ENCODE measurements at regions not wholly inside any gene's neighbourhood (a gene's known extent, or its start where the extent isn't known, plus 50 kb on each side); places are given as distances from the start of the nearest gene placed in this dataset.

DNA sequence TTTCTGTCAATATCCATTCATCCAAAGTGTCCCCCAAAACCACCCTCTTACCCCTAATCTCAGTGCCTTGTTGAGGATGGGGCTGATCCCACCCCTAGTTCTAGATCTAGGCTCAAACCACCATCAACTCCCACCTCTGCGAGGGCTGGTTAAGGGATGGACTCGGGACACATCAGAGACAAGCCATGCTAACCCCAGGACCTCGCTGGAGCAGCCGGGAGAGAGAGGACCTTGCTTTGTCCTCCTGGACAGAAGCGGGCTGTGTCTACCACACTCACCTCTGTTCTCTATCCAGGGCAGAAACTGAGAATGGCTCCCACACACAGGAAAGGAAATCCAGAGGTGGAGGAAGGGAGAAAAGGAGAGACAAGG lies 90.8 kb upstream of the UQCRFS1 start:
- TF ChIP-seq POLR2AphosphoS5 (IDR thresholded peaks at IDR 0.05), result no peak
- TF ChIP-seq, protein P1, sequence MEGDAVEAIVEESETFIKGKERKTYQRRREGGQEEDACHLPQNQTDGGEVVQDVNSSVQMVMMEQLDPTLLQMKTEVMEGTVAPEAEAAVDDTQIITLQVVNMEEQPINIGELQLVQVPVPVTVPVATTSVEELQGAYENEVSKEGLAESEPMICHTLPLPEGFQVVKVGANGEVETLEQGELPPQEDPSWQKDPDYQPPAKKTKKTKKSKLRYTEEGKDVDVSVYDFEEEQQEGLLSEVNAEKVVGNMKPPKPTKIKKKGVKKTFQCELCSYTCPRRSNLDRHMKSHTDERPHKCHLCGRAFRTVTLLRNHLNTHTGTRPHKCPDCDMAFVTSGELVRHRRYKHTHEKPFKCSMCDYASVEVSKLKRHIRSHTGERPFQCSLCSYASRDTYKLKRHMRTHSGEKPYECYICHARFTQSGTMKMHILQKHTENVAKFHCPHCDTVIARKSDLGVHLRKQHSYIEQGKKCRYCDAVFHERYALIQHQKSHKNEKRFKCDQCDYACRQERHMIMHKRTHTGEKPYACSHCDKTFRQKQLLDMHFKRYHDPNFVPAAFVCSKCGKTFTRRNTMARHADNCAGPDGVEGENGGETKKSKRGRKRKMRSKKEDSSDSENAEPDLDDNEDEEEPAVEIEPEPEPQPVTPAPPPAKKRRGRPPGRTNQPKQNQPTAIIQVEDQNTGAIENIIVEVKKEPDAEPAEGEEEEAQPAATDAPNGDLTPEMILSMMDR (IDR thresholded peaks at IDR 0.05), result no peak
- no peak for TF ChIP-seq POLR2A (IDR thresholded peaks at IDR 0.05)
- no peak for TF ChIP-seq EP300 (IDR thresholded peaks at IDR 0.05)
